GM23338 (cell line): ENCODE measurements at regions not wholly inside any gene's neighbourhood (a gene's known extent, or its start where the extent isn't known, plus 50 kb on each side); places are given as distances from the start of the nearest gene placed in this dataset.

Experiments used
- CREB1 ChIP-seq: fragments of 250-450 bp; sonication (Bioruptor Pico); IDR thresholded peaks from 2 replicates; pipeline ENCODE4 v1.5.0; 2020; ENCODE audit warnings: low read depth, mild to moderate bottlenecking, moderate library complexity
- CTCF ChIP-seq, 2 experiments: fragments of 200-600 bp in 1 of 2; sonication (generic) in 1 of 2; conservative IDR thresholded peaks; 2 replicates each; pipeline versions ENCODE4 v1.5.1 to v1.6.1; 2016 to 2017; ENCODE audit warnings: antibody characterized with exemption in 2 of 2, low read depth in 2 of 2, mild to moderate bottlenecking in 2 of 2, moderate library complexity in 1 of 2
- EZH2 ChIP-seq: fragments of 200-600 bp; sonication (generic); IDR thresholded peaks from one replicate; pipeline ENCODE4 v1.8.0; 2017; ENCODE audit warnings: antibody characterized with exemption, mild to moderate bottlenecking, low read depth; ENCODE audit not compliant: unreplicated experiment
- EZH2phosphoT487 ChIP-seq: fragments of 200-600 bp; sonication (generic); IDR thresholded peaks from one replicate; pipeline ENCODE4 v1.8.1; 2018; ENCODE audit warnings: antibody characterized with exemption; ENCODE audit not compliant: unreplicated experiment
- JUNB ChIP-seq: IDR thresholded peaks from one replicate; pipeline ENCODE4 v1.6.1; 2016; ENCODE audit warnings: antibody characterized with exemption; ENCODE audit not compliant: unreplicated experiment
- POLR2AphosphoS5 ChIP-seq: IDR thresholded peaks from 2 replicates; pipeline ENCODE4 v1.6.1; 2016; ENCODE audit warnings: antibody characterized with exemption, low read depth
- STAT1 ChIP-seq: IDR thresholded peaks from one replicate; pipeline ENCODE4 v1.6.1; 2016; ENCODE audit warnings: antibody characterized with exemption; ENCODE audit not compliant: unreplicated experiment
- ZNF114 ChIP-seq: fragments of 250-450 bp; sonication (Bioruptor Pico); IDR thresholded peaks from 2 replicates; pipeline ENCODE4 v1.5.0; 2020; ENCODE audit warnings: mild to moderate bottlenecking, moderate library complexity
- TF ChIP-seq, protein P1 (sequence below): IDR thresholded peaks from one replicate; pipeline ENCODE4 v1.6.1; 2018; ENCODE audit warnings: antibody characterized with exemption; ENCODE audit not compliant: unreplicated experiment
- TF ChIP-seq, protein P2 (sequence below): IDR thresholded peaks from 2 replicates; pipeline ENCODE4 v1.6.1; 2016; ENCODE audit warnings: antibody characterized with exemption
- TF ChIP-seq, protein P3 (sequence below): fragments of 250-450 bp; sonication (Bioruptor Pico); IDR thresholded peaks from 2 replicates; pipeline ENCODE4 v1.5.0; 2020; ENCODE audit warnings: mild to moderate bottlenecking, moderate library complexity

GRCh38 chr6:165181951-165182414 lies 127.4 kb downstream of the C6orf118 start:
- TF ChIP-seq CTCF (conservative IDR thresholded peaks at IDR 0.05; ENCODE audit: low read depth in 2 of 2): no peak
- no peak for TF ChIP-seq EZH2phosphoT487
- no peak for TF ChIP-seq POLR2AphosphoS5
- TF ChIP-seq, protein P1, sequence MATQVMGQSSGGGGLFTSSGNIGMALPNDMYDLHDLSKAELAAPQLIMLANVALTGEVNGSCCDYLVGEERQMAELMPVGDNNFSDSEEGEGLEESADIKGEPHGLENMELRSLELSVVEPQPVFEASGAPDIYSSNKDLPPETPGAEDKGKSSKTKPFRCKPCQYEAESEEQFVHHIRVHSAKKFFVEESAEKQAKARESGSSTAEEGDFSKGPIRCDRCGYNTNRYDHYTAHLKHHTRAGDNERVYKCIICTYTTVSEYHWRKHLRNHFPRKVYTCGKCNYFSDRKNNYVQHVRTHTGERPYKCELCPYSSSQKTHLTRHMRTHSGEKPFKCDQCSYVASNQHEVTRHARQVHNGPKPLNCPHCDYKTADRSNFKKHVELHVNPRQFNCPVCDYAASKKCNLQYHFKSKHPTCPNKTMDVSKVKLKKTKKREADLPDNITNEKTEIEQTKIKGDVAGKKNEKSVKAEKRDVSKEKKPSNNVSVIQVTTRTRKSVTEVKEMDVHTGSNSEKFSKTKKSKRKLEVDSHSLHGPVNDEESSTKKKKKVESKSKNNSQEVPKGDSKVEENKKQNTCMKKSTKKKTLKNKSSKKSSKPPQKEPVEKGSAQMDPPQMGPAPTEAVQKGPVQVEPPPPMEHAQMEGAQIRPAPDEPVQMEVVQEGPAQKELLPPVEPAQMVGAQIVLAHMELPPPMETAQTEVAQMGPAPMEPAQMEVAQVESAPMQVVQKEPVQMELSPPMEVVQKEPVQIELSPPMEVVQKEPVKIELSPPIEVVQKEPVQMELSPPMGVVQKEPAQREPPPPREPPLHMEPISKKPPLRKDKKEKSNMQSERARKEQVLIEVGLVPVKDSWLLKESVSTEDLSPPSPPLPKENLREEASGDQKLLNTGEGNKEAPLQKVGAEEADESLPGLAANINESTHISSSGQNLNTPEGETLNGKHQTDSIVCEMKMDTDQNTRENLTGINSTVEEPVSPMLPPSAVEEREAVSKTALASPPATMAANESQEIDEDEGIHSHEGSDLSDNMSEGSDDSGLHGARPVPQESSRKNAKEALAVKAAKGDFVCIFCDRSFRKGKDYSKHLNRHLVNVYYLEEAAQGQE: no peak
- TF ChIP-seq EZH2: no peak
- TF ChIP-seq, protein P2, sequence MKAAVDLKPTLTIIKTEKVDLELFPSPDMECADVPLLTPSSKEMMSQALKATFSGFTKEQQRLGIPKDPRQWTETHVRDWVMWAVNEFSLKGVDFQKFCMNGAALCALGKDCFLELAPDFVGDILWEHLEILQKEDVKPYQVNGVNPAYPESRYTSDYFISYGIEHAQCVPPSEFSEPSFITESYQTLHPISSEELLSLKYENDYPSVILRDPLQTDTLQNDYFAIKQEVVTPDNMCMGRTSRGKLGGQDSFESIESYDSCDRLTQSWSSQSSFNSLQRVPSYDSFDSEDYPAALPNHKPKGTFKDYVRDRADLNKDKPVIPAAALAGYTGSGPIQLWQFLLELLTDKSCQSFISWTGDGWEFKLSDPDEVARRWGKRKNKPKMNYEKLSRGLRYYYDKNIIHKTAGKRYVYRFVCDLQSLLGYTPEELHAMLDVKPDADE: no peak
- TF ChIP-seq CREB1: no peak
- no peak for TF ChIP-seq STAT1
- TF ChIP-seq, protein P3, sequence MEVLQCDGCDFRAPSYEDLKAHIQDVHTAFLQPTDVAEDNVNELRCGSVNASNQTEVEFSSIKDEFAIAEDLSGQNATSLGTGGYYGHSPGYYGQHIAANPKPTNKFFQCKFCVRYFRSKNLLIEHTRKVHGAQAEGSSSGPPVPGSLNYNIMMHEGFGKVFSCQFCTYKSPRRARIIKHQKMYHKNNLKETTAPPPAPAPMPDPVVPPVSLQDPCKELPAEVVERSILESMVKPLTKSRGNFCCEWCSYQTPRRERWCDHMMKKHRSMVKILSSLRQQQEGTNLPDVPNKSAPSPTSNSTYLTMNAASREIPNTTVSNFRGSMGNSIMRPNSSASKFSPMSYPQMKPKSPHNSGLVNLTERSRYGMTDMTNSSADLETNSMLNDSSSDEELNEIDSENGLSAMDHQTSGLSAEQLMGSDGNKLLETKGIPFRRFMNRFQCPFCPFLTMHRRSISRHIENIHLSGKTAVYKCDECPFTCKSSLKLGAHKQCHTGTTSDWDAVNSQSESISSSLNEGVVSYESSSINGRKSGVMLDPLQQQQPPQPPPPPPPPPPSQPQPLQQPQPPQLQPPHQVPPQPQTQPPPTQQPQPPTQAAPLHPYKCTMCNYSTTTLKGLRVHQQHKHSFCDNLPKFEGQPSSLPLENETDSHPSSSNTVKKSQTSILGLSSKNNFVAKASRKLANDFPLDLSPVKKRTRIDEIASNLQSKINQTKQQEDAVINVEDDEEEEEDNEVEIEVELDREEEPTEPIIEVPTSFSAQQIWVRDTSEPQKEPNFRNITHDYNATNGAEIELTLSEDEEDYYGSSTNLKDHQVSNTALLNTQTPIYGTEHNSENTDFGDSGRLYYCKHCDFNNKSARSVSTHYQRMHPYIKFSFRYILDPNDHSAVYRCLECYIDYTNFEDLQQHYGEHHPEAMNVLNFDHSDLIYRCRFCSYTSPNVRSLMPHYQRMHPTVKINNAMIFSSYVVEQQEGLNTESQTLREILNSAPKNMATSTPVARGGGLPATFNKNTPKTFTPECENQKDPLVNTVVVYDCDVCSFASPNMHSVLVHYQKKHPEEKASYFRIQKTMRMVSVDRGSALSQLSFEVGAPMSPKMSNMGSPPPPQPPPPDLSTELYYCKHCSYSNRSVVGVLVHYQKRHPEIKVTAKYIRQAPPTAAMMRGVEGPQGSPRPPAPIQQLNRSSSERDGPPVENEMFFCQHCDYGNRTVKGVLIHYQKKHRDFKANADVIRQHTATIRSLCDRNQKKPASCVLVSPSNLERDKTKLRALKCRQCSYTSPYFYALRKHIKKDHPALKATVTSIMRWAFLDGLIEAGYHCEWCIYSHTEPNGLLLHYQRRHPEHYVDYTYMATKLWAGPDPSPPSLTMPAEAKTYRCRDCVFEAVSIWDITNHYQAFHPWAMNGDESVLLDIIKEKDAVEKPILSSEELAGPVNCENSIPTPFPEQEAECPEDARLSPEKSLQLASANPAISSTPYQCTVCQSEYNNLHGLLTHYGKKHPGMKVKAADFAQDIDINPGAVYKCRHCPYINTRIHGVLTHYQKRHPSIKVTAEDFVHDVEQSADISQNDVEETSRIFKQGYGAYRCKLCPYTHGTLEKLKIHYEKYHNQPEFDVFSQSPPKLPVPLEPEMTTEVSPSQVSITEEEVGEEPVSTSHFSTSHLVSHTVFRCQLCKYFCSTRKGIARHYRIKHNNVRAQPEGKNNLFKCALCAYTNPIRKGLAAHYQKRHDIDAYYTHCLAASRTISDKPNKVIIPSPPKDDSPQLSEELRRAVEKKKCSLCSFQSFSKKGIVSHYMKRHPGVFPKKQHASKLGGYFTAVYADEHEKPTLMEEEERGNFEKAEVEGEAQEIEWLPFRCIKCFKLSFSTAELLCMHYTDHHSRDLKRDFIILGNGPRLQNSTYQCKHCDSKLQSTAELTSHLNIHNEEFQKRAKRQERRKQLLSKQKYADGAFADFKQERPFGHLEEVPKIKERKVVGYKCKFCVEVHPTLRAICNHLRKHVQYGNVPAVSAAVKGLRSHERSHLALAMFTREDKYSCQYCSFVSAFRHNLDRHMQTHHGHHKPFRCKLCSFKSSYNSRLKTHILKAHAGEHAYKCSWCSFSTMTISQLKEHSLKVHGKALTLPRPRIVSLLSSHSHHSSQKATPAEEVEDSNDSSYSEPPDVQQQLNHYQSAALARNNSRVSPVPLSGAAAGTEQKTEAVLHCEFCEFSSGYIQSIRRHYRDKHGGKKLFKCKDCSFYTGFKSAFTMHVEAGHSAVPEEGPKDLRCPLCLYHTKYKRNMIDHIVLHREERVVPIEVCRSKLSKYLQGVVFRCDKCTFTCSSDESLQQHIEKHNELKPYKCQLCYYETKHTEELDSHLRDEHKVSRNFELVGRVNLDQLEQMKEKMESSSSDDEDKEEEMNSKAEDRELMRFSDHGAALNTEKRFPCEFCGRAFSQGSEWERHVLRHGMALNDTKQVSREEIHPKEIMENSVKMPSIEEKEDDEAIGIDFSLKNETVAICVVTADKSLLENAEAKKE: no peak
- no peak for TF ChIP-seq JUNB
- no peak for TF ChIP-seq ZNF114 (CRISPR knock-in tag)
